ENCODE measurements at regions not wholly inside any gene's neighbourhood (a gene's known extent, or its start where the extent isn't known, plus 50 kb on each side); places are given as distances from the start of the nearest gene placed in this dataset.

DNA sequence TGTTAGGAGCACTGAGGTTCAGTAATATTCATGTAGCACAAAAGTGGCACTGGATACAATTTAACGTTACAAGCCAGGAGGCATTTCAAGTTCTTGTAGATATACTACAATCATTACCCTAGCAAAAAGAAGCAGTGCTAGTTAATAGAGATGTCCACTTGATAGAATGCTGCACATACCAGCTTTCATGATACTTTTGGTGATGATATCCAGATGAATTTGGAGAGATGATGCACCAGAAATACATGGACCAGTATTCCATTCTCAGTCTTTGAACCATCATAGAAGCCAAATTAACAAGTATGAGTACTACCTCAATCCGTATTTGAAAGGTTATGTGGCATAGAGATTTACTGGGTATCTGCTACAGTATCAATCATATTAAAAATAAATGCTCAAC, 421.0 kb upstream of the MAGEB18 start (continued):
- TF ChIP-seq, protein P1, sequence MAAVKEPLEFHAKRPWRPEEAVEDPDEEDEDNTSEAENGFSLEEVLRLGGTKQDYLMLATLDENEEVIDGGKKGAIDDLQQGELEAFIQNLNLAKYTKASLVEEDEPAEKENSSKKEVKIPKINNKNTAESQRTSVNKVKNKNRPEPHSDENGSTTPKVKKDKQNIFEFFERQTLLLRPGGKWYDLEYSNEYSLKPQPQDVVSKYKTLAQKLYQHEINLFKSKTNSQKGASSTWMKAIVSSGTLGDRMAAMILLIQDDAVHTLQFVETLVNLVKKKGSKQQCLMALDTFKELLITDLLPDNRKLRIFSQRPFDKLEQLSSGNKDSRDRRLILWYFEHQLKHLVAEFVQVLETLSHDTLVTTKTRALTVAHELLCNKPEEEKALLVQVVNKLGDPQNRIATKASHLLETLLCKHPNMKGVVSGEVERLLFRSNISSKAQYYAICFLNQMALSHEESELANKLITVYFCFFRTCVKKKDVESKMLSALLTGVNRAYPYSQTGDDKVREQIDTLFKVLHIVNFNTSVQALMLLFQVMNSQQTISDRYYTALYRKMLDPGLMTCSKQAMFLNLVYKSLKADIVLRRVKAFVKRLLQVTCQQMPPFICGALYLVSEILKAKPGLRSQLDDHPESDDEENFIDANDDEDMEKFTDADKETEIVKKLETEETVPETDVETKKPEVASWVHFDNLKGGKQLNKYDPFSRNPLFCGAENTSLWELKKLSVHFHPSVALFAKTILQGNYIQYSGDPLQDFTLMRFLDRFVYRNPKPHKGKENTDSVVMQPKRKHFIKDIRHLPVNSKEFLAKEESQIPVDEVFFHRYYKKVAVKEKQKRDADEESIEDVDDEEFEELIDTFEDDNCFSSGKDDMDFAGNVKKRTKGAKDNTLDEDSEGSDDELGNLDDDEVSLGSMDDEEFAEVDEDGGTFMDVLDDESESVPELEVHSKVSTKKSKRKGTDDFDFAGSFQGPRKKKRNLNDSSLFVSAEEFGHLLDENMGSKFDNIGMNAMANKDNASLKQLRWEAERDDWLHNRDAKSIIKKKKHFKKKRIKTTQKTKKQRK (IDR thresholded peaks at IDR 0.05; ENCODE audit: low read depth, low read length): no peak
- TF ChIP-seq NR2C1 (IDR thresholded peaks at IDR 0.05): no peak
- TF ChIP-seq JUNB (IDR thresholded peaks at IDR 0.05): no peak
- no peak for TF ChIP-seq TCF12 (IDR thresholded peaks at IDR 0.05; ENCODE audit: low read depth, low read length)
- TF ChIP-seq HDAC2 (IDR thresholded peaks at IDR 0.05): no peak
- TF ChIP-seq BCL11A (IDR thresholded peaks at IDR 0.05; ENCODE audit: low read depth, low read length): no peak
- no peak for TF ChIP-seq EGR1 (IDR thresholded peaks at IDR 0.05; ENCODE audit: borderline replicate concordance in 1 of 2, low read depth in 2 of 2, low read length in 2 of 2)

DNA sequence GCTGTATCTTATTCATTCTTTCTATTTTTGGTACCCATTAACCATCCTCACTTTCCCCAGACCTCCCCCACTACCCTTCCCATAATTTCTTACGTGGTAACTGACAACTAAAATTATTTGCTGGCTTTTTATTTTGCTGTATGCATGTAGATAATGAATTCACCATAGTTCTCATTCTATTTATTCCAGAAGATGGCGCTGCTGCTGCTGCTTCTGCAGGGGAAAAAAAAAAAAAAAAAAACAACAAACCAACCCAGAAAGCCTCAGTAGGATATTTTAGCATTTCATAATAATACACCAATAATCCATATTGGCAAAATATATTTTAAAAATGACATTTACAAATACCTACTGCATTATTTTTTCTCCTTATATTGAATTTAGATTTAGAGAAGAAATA, 416.6 kb upstream of the MAGEB18 start:
- ChIA-PET POLR2A (no interaction called here), RAD21 (ENCODE audit: unreplicated experiment) (no interaction called here), SMC1A (ENCODE audit: uncharacterized antibody, unreplicated experiment) (no interaction called here), CTCF (interaction anchor here (0.6 to 1.0 kb wide), 3 partner anchors 11 to 931 kb away, joined by 3 to 4 read pairs (median 3); no protein-coding TSS in a partner anchor)
- Histone ChIP-seq H3K9ac (ENCODE audit: control insufficient read depth, insufficient read depth, low read length) (no peak overlapping the region), H3K27me3 (replicated peaks in 1 of 2; ENCODE audit: control insufficient read depth in 2 of 2, insufficient read depth in 2 of 2, low read length in 1 of 2) (no peaks in the 10 kb centered on the region), H4K20me1 (ENCODE audit: control insufficient read depth, insufficient read depth) (no peaks in the 10 kb centered on the region), H3K4me3 (no peak overlapping the region), H3K36me3 (ENCODE audit: control insufficient read depth in 2 of 2, insufficient read depth in 2 of 2, low read length in 1 of 2) (no peaks in the 10 kb centered on the region), H3K79me2 (ENCODE audit: control insufficient read depth, insufficient read depth, low read length) (no peaks in the 10 kb centered on the region), H3K9me3 (replicated peaks; ENCODE audit: control insufficient read depth, insufficient read depth, low read length) (no peaks in the 10 kb centered on the region), H2AFZ (ENCODE audit: control insufficient read depth, low read depth, low read length) (no peak overlapping the region), H3K27ac (ENCODE audit: control insufficient read depth, insufficient read depth) (no peak overlapping the region), H3K4me1 (ENCODE audit: control insufficient read depth, insufficient read depth, low read length) (no peaks in the 10 kb centered on the region), H3K4me2 (ENCODE audit: control insufficient read depth, insufficient read depth) (no peak overlapping the region)
- intact Hi-C loops (cut with micrococcal nuclease; ENCODE audit: unreplicated experiment): loop anchor here (5.0 kb wide), 1 partner anchor 246 kb away; no protein-coding TSS in a partner anchor
- no TSS peak for BruUV-seq (replicated peaks)
- in situ Hi-C loops (cut with MboI): no loop called here
- DNase-seq (ENCODE audit: low read depth, low spot score) (no peak), FAIRE-seq (no peak), ATAC-seq (no peak)
- 0% methylated on average over 2 of the region's 2 CpGs for WGBS (ENCODE audit: insufficient coverage, insufficient replicate concordance, low lambda C conversion rate, missing lambda C conversion rate)
- TF ChIP-seq SMC3 (IDR thresholded peaks at IDR 0.05; ENCODE audit: borderline replicate concordance, low read length) (peak; percentile 33; the same call in 1 of the 2 replicates), SIN3A (IDR thresholded peaks at IDR 0.05; ENCODE audit: low read depth, low read length) (no peak), BRCA1 (IDR thresholded peaks at IDR 0.05; ENCODE audit: low read depth, low read length) (no peak), RB1 (IDR thresholded peaks at IDR 0.05; ENCODE audit: borderline replicate concordance) (no peak), NBN (IDR thresholded peaks at IDR 0.05) (no peak), RAD21 (IDR thresholded peaks at IDR 0.05; ENCODE audit: insufficient read depth, low read depth, low read length) (peak; percentile 45), EGR1 (IDR thresholded peaks at IDR 0.05; ENCODE audit: borderline replicate concordance in 1 of 2, low read depth in 2 of 2, low read length in 2 of 2) (no peak), TCF3 (IDR thresholded peaks at IDR 0.05; ENCODE audit: borderline replicate concordance, insufficient read depth, low read depth, low read length) (no peak), RELA (IDR thresholded peaks at IDR 0.05; ENCODE audit: borderline replicate concordance, partially characterized antibody) (no peak)
- TF ChIP-seq, protein P2, sequence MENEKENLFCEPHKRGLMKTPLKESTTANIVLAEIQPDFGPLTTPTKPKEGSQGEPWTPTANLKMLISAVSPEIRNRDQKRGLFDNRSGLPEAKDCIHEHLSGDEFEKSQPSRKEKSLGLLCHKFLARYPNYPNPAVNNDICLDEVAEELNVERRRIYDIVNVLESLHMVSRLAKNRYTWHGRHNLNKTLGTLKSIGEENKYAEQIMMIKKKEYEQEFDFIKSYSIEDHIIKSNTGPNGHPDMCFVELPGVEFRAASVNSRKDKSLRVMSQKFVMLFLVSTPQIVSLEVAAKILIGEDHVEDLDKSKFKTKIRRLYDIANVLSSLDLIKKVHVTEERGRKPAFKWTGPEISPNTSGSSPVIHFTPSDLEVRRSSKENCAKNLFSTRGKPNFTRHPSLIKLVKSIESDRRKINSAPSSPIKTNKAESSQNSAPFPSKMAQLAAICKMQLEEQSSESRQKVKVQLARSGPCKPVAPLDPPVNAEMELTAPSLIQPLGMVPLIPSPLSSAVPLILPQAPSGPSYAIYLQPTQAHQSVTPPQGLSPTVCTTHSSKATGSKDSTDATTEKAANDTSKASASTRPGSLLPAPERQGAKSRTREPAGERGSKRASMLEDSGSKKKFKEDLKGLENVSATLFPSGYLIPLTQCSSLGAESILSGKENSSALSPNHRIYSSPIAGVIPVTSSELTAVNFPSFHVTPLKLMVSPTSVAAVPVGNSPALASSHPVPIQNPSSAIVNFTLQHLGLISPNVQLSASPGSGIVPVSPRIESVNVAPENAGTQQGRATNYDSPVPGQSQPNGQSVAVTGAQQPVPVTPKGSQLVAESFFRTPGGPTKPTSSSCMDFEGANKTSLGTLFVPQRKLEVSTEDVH (IDR thresholded peaks at IDR 0.05; ENCODE audit: low read depth, partially characterized antibody): no peak
- TF ChIP-seq, protein P3, sequence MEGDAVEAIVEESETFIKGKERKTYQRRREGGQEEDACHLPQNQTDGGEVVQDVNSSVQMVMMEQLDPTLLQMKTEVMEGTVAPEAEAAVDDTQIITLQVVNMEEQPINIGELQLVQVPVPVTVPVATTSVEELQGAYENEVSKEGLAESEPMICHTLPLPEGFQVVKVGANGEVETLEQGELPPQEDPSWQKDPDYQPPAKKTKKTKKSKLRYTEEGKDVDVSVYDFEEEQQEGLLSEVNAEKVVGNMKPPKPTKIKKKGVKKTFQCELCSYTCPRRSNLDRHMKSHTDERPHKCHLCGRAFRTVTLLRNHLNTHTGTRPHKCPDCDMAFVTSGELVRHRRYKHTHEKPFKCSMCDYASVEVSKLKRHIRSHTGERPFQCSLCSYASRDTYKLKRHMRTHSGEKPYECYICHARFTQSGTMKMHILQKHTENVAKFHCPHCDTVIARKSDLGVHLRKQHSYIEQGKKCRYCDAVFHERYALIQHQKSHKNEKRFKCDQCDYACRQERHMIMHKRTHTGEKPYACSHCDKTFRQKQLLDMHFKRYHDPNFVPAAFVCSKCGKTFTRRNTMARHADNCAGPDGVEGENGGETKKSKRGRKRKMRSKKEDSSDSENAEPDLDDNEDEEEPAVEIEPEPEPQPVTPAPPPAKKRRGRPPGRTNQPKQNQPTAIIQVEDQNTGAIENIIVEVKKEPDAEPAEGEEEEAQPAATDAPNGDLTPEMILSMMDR (IDR thresholded peaks at IDR 0.05 in 2 of 3, conservative IDR thresholded peaks at IDR 0.05 in 1 of 3; ENCODE audit: control insufficient read depth in 2 of 3, extremely low read depth in 1 of 3, insufficient read depth in 1 of 3, low read depth in 3 of 3, low read length in 3 of 3): peak in 2 of 3 experiments; percentile 29 to 30; a peak in 3 of 6 replicates
